Stimulated activated CD4-positive, alpha-beta T cell treated with anti-CD3 and anti-CD28 coated beads, Interleukin-4, amount 100 ng/mL, for 48 hours (primary cell): ENCODE measurements at regions not wholly inside any gene's neighbourhood (a gene's known extent, or its start where the extent isn't known, plus 50 kb on each side); places are given as distances from the start of the nearest gene placed in this dataset.

Experiments
- DNase-seq, 2 donors: peaks; one replicate each; pipeline ENCODE4 v3.0.0-alpha.2; 2020; ENCODE audit warnings: low read depth in 2 of 2

DNA sequence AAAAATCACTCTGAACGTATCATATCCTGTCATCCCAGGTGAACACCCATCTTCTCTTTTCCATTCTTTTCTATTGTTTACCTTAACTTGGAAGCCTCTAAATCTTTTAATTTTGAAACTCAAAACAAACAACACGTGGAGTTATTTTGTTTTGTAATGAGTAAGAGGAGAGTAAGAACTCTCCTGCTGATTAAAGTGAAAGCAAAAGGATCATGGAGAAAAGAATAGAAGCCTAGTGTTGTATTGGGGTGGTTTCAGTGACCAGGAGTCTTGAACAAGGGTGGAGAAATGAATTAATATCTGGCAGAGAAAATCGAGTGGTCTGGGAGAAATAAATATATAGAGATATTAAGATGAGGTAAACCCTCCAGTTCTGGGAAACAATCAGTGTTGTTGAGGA is 237.4 kb upstream of the UGT8 start:
- DNase-seq = no peak

DNA sequence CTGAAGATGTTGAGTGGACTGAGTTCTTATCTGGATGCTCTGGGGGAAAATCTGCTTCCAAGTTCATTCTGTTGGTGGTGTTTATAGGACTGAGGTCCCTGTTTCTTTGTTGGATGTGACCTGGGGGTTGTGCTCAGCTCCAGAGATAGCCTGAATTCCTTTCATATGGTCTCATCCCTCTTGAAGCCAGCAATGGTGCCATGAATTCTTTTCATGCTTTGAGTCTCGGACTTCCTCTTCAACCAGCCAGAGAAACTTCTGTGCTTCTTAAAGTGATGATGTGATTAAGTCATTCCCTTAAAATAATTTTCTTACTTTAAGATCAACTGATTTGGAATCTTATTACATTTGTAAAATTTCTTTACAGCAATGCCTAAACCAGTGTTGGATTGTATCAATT is 233.8 kb upstream of the UGT8 start:
- no peak for DNase-seq

GRCh38 chr4:114365591-114365990 is 233.0 kb upstream of the UGT8 start:
- DNase-seq = no peak

GRCh38 chr4:114366368-114366767 is 232.2 kb upstream of the UGT8 start:
- no peak for DNase-seq

GRCh38 chr4:114368751-114369150 is 229.9 kb upstream of the UGT8 start:
- no peak for DNase-seq

GRCh38 chr4:114373508-114373907 is 225.1 kb upstream of the UGT8 start:
- DNase-seq = no peak

DNA sequence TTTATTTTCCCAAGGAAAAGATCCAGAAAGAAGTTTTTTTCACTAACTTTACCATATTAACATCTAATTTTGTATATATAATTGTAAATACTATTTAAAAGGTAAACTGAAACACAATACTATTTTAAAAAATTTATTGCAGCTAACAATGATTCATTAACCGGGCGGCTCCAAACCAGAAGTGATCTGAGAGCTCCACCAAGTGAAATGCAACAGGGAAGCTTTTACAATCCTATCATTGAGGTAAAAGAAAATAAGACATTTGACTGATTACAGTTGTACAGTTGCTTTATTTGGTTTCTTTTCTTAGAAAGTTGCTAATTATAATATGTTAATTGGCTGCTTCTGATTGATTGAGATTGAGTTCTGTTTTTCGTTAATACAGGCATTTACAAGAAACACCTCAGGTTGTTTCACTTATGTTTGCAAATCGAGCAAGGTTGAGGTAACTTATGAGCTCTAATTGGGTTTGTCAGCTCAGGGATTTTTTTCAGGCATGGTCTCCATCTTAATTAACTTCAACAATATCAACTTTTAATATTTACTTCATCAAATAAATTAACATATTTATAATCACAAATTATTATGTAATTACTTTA is 220.2 kb upstream of the UGT8 start:
- no peak for DNase-seq

DNA sequence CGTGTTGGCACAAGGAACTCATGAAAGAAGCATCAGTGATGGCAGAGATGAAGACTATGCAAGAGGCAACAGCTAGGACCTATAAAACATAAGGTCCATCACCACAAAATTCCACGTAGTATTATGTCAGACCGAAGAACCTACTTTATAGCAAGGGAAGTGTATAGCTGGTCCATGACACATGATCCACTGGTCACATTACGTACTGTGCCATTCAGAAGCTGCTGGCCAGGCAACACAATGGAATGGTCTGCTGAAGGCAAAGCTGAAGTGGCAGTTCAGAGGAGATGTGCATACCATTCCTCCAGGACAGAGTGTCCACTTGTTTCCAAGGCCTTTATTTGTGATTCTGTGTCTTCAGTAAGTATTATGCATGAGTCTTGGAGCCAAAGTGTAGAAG is 215.5 kb upstream of the UGT8 start:
- no peak for DNase-seq

DNA sequence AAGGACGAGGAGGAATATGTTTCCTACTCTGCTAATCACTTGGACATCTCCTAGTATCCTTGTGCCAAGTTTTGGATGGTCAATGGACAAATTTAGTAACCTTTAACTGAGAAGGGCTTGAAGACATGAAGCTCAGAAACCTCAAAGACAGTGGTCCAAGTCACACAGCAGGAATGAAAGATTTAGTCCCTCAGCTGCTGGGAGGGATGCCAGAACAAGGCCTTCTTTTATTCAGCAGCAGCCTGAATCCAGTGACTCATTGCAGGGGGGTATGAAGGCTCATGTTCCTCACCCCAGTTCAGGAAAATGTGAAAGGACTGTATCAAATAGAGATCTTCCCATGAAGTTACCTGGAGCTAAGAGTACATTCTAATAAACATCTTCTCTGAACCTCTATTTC is 214.9 kb upstream of the UGT8 start:
- DNase-seq = no peak

GRCh38 chr4:114384629-114385028 is 214.0 kb upstream of the UGT8 start:
- DNase-seq = no peak

- DNase-seq = no peak
These were observed 213.2 kb upstream of the UGT8 start for GRCh38 chr4:114385195-114385985.

- DNase-seq = no peak
These were observed 211.9 kb upstream of the UGT8 start for GRCh38 chr4:114386637-114387233.

DNA sequence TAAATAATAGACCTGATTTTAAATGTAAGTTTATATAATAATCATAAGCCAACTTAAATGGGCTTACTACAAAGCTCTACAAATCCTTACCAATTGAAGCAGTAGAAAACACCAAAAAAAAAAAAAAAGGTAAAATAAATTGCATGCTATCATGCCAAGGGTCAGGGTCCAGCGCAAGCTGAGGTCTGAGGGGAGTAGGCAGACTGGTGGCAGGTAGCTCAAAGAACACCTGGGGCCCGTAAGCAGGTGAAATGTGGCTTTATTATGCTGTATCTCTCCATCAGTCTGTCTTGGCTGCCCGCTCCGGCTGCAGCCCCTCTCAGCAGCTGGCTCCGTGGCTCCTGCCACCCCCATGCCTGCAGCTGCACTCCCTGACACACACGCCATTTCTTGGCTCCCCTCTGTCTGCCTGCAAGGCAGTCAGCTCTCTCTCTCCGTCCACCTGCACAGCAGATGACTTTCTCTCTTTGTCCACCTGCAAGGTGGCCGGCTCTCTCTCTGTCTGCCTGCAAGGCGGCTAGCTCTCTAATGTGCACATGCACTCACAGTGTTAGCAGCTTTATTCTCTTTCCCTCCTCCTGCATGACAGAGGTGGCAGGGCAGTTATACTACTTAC is 209.4 kb upstream of the UGT8 start:
- no peak for DNase-seq

GRCh38 chr4:114393295-114394038 is 205.1 kb upstream of the UGT8 start:
- DNase-seq = no peak

GRCh38 chr4:114396808-114397207 is 201.8 kb upstream of the UGT8 start:
- DNase-seq = no peak

GRCh38 chr4:114398410-114398809 is 200.2 kb upstream of the UGT8 start:
- DNase-seq = no peak

GRCh38 chr4:114399105-114399504 is 199.5 kb upstream of the UGT8 start:
- DNase-seq = no peak

- DNase-seq = no peak
These were observed 198.1 kb upstream of the UGT8 start for GRCh38 chr4:114400531-114400930.

DNA sequence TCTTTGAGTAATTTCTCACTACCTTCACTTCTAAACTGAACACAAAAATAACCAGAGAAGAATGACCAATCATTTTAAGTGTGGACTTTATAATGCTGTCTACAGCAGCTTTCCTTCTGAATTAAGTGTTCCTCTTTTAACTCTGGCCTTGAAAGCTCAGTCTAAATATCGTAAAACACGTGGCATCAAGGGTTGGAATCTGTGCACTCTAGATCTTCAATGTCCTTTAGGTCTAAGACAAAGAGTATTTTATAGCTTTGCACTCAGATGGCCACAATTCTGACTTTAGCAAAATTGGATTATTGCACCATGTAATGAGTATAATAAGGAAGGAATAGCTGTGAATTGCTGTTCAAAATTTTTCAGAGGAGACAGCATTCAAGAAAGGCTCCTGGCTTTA is 197.1 kb upstream of the UGT8 start:
- DNase-seq = no peak

- DNase-seq = no peak
These were observed 181.4 kb upstream of the UGT8 start for GRCh38 chr4:114417214-114417613.

DNA sequence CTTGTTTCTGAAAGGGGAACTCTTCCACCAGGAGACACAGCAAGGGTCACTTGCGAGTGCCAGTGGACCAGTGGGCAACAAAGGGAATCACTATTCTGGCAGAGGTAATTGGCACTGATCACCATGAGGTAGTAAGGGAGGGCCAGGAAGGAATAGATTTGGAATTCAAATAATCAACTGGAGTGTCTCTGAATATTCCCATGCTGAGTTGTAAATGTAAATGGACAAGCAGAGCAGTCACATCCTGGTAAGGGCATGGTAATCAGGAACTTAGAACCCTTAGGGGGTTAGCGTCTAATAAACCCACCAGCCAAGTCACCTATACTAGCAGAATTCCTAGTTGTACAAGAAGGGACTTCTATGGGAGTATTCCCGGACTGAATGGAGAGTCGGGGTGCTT is 178.5 kb upstream of the UGT8 start:
- DNase-seq = no peak

- DNase-seq = no peak
These were observed 175.0 kb upstream of the UGT8 start for GRCh38 chr4:114423582-114423981.
